OCI-LY7 (cell line): ENCODE measurements at regions not wholly inside any gene's neighbourhood (a gene's known extent, or its start where the extent isn't known, plus 50 kb on each side); places are given as distances from the start of the nearest gene placed in this dataset.

Source experiments
- EZH2phosphoT487 ChIP-seq: fragments of 200-600 bp; sonication (generic); IDR thresholded peaks from 2 replicates; pipeline ENCODE4 v1.6.1; 2018; ENCODE audit warnings: low read depth, borderline replicate concordance, mild to moderate bottlenecking, mixed run types, antibody characterized with exemption, low read length, moderate library complexity, mixed read lengths
- TF ChIP-seq, protein P1 (sequence below): fragments of 200-600 bp; sonication (generic); conservative IDR thresholded peaks from 2 replicates; pipeline ENCODE4 v1.5.1; 2014; ENCODE audit warnings: mild to moderate bottlenecking, antibody characterized with exemption, low read length, moderate library complexity, mixed read lengths

DNA sequence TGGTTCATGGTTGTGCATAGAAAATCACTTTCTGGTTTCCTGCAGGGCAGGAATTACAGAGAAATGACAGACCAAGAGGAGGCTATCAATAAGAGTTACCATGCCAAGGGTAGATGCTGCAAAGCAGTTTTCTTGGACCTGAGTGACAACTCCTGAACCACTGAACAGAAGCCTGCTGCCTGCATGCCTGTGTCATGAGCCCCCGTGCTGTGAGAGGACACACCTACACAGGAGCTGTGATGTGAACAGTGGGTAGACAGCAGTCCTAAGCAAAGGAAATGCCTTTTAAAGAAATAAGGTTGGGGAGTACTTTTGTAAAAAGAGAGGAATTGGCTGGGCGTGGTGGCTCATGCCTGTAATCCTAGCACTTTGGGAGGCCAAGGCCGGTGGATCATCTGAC is 54.2 kb upstream of the CREB1 start:
- TF ChIP-seq, protein P1, sequence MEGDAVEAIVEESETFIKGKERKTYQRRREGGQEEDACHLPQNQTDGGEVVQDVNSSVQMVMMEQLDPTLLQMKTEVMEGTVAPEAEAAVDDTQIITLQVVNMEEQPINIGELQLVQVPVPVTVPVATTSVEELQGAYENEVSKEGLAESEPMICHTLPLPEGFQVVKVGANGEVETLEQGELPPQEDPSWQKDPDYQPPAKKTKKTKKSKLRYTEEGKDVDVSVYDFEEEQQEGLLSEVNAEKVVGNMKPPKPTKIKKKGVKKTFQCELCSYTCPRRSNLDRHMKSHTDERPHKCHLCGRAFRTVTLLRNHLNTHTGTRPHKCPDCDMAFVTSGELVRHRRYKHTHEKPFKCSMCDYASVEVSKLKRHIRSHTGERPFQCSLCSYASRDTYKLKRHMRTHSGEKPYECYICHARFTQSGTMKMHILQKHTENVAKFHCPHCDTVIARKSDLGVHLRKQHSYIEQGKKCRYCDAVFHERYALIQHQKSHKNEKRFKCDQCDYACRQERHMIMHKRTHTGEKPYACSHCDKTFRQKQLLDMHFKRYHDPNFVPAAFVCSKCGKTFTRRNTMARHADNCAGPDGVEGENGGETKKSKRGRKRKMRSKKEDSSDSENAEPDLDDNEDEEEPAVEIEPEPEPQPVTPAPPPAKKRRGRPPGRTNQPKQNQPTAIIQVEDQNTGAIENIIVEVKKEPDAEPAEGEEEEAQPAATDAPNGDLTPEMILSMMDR = no peak
- TF ChIP-seq EZH2phosphoT487 = no peak
